ENCODE measurements at regions not wholly inside any gene's neighbourhood (a gene's known extent, or its start where the extent isn't known, plus 50 kb on each side); places are given as distances from the start of the nearest gene placed in this dataset.

DNA sequence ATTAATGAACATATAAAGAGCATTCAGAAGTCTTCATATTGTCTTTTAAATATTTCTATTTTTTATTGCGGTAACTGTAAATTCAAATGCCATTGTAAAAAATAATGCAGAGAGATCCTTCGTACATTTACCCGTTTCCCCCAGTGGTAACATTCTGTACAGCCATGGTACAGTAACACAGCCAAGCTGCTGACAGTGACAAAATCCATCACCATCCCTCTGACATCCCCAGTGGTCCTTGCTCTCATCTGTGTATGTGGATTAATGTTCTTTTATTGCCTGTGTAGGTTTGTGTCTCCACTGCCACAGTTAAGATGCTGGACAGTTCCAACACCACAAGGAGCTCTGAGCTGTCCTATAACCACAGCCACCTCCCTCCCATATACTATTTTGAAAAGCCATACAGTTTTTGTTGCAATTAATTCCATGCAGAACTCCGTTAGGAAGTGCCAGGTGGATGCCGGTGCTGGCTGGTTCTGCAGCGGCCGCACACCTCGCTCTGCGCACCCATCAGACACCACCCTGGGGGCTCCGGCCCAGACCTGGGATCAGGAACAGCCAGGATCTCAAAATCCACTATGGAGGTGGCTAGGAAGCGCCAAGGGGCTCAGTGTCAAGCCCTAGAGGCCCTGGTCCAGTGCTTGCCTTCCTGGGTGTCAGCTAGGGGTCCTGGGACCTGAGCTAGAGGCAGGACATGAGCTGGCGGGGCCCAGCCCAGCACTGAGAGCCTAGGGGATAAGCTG lies 93.1 kb upstream of the PMEPA1 start:
- TF ChIP-seq, protein P1, sequence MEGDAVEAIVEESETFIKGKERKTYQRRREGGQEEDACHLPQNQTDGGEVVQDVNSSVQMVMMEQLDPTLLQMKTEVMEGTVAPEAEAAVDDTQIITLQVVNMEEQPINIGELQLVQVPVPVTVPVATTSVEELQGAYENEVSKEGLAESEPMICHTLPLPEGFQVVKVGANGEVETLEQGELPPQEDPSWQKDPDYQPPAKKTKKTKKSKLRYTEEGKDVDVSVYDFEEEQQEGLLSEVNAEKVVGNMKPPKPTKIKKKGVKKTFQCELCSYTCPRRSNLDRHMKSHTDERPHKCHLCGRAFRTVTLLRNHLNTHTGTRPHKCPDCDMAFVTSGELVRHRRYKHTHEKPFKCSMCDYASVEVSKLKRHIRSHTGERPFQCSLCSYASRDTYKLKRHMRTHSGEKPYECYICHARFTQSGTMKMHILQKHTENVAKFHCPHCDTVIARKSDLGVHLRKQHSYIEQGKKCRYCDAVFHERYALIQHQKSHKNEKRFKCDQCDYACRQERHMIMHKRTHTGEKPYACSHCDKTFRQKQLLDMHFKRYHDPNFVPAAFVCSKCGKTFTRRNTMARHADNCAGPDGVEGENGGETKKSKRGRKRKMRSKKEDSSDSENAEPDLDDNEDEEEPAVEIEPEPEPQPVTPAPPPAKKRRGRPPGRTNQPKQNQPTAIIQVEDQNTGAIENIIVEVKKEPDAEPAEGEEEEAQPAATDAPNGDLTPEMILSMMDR (IDR thresholded peaks at IDR 0.05) = no peak
- TF ChIP-seq POLR2A (IDR thresholded peaks at IDR 0.05) = no peak

All from esophagus squamous epithelium (tissue), 4 donors.